Small intestine (tissue), 7 donors: ENCODE measurements at regions not wholly inside any gene's neighbourhood (a gene's known extent, or its start where the extent isn't known, plus 50 kb on each side); places are given as distances from the start of the nearest gene placed in this dataset.

Experiments used
- DNase-seq, 2 donors: peaks; one replicate each; pipeline versions ENCODE4 v3.0.0 to v3.0.0-alpha.2; 2013
- FAIRE-seq: peaks from 2 replicates; lab custom pipeline; 2012; peaks lifted over from hg19 to GRCh38; lab: Jason Lieb, UNC
- H3K27ac ChIP-seq, 3 donors: one replicate each; pipeline ENCODE4 v1.5.1; 2013; ENCODE audit warnings: low read length in 2 of 3, mild to moderate bottlenecking in 2 of 3, control low read depth in 1 of 3, inconsistent platforms in 1 of 3, low read depth in 1 of 3, moderate library complexity in 1 of 3
- H3K27me3 ChIP-seq, 3 donors: one replicate each; pipeline ENCODE4 v1.6.1; 2013; ENCODE audit warnings: low read length in 3 of 3, inconsistent platforms in 1 of 3; ENCODE audit not compliant: control insufficient read depth in 3 of 3, insufficient read depth in 3 of 3
- H3K36me3 ChIP-seq, 3 donors: one replicate each; pipeline ENCODE4 v1.6.1; 2013; ENCODE audit warnings: low read length in 3 of 3, inconsistent platforms in 1 of 3, low read depth in 1 of 3, mild to moderate bottlenecking in 1 of 3, moderate library complexity in 1 of 3; ENCODE audit not compliant: control insufficient read depth in 3 of 3, insufficient read depth in 2 of 3
- H3K4me1 ChIP-seq, 3 donors: one replicate each; pipeline ENCODE4 v1.6.1; 2013; ENCODE audit warnings: low read length in 2 of 3, inconsistent platforms in 1 of 3, low read depth in 1 of 3, mild to moderate bottlenecking in 1 of 3, moderate library complexity in 1 of 3; ENCODE audit not compliant: control insufficient read depth in 3 of 3, insufficient read depth in 2 of 3
- H3K4me3 ChIP-seq, 3 donors: one replicate each; pipeline ENCODE4 v1.5.1; 2013; ENCODE audit warnings: low read length in 3 of 3, control low read depth in 1 of 3, inconsistent platforms in 1 of 3, low read depth in 1 of 3, mild to moderate bottlenecking in 1 of 3, moderate library complexity in 1 of 3
- H3K9me3 ChIP-seq, 2 donors: one replicate each; pipeline ENCODE4 v1.6.1; 2013; ENCODE audit warnings: low read depth in 1 of 2, low read length in 1 of 2; ENCODE audit not compliant: control insufficient read depth in 2 of 2, insufficient read depth in 1 of 2
- WGBS, 3 donors: extraction: QIAGEN DNeasy Blood & Tissue Kit; methylation state at CpG; one replicate each; pipeline ENCODE4 v1.1.7; 2013; 5-methylcytosine and 5-hydroxymethylcytosine counted together
- donor health status: healthy with polysubstance abuse.
- donor health status: control.
- donor health status: control.
- donor health status: Bipolar disorder and iron deficiency.
- donor health status: healthy.

DNA sequence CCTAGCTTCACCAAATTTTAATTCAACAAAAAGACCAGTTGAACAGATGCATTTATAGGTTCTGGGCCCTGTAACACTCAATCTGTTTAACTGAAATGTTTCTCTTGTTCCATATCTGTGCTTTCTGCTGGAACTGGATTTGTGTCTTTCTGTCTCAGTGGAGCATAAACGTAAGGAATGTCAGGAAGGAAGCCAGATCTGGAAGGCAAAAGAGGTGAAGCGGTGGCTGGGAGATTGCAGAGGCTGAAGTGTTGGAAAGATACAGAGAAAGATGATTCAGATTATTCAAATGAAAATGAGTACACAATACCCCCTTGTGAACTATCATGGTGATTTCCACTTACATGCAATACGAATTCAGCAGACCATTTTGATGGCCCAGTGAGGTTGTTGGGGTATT, 406.8 kb downstream of the BRINP1 start:
- 63 to 75% (median 74%) methylated on average over 3 of the region's 3 CpGs for WGBS, 3 donors

DNA sequence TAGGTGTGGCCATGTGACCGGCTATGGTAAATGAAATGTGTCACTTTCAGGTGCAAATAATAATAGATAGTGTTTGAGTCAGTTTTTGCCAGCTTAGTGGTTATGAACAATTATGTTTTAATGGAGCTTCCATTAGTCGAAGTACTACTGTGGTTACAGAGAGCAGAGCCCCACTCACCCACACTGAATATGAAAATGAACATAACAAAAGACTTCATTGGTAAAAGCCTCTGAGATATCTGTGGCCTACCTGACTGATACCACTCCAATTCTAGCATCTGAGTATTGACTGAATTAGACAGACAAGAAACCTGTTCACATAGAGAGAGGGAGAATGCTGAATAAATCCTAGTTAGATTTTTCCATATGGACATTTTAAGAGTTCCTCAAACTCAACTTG, 405.6 kb downstream of the BRINP1 start:
- 85 to 91% (median 85%) methylated on average over 2 of the region's 2 CpGs for WGBS, 3 donors
- Histone ChIP-seq H3K27me3 (no peaks in the 10 kb centered on the region), H3K4me1 (no peaks in the 10 kb centered on the region), H3K4me3 (no peak overlapping the region), H3K9me3 (no peaks in the 10 kb centered on the region), H3K27ac (no peak overlapping the region), H3K36me3 (no peaks in the 10 kb centered on the region)
- no peak for FAIRE-seq
- no peak for DNase-seq

More for the DNA sequence above, 406.8 kb downstream of the BRINP1 start:
- H3K9me3 ChIP-seq: no peaks in the 10 kb centered on the region
- no peak for FAIRE-seq
- no peak overlapping the region for H3K27ac ChIP-seq
- no peaks in the 10 kb centered on the region for H3K36me3 ChIP-seq
- no peak for DNase-seq
- no peaks in the 10 kb centered on the region for H3K27me3 ChIP-seq
- no peak overlapping the region for H3K4me3 ChIP-seq
- no peaks in the 10 kb centered on the region for H3K4me1 ChIP-seq

DNA sequence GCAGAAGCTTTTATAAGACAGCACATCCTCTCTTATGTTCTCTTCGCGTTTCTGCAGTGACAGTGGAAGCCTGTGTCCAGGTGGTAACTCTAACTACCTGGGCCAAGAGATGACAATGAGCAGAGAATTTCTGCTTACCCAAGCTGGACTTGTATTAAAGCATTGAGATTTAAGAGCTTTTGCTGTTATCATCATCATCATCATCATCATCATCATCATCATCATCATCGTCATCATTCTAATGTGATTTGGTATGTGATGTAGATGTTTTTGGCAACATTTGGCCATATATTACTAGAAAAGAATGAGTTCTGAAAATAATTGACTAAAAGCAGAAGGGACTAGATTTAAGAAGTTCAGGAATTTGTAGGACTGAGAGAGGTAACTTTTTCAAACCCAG, 401.3 kb downstream of the BRINP1 start:
- no peak for DNase-seq
- no peaks in the 10 kb centered on the region for H3K27me3 ChIP-seq
- 82 to 91% (median 91%) methylated on average over 3 of the region's 3 CpGs for WGBS, 3 donors
- H3K4me3 ChIP-seq: no peak overlapping the region
- no peak overlapping the region for H3K27ac ChIP-seq
- no peaks in the 10 kb centered on the region for H3K9me3 ChIP-seq
- no peaks in the 10 kb centered on the region for H3K36me3 ChIP-seq
- FAIRE-seq: no peak
- no peaks in the 10 kb centered on the region for H3K4me1 ChIP-seq

DNA sequence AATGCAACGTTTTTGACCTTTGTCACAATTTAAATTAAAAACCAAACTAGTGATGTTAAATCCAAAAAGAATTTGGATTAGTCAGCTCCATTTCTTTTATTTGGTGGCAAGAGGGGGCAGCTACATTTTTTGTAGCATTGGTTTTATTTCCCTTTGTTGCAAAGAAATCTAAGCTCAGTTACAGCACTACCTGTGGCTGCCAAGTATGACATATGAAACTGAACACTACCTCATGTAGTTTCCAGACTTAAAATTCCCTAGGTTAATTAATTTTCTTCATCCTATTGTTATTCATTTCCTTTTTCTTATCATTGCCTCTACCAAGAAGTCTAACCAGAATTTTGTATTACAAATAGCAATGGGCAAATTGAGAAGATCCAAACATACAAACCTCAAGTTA, 393.5 kb downstream of the BRINP1 start:
- DNase-seq (no peak), FAIRE-seq (no peak)
- 47 to 54% (median 50%) methylated on average over 1 of the region's 1 CpG for WGBS, 3 donors
- no peak overlapping the region for H3K27ac ChIP-seq
- no peak overlapping the region for H3K4me3 ChIP-seq
- no peaks in the 10 kb centered on the region for H3K4me1 ChIP-seq
- H3K27me3 ChIP-seq: no peaks in the 10 kb centered on the region
- no peaks in the 10 kb centered on the region for H3K9me3 ChIP-seq
- H3K36me3 ChIP-seq: no peaks in the 10 kb centered on the region

DNA sequence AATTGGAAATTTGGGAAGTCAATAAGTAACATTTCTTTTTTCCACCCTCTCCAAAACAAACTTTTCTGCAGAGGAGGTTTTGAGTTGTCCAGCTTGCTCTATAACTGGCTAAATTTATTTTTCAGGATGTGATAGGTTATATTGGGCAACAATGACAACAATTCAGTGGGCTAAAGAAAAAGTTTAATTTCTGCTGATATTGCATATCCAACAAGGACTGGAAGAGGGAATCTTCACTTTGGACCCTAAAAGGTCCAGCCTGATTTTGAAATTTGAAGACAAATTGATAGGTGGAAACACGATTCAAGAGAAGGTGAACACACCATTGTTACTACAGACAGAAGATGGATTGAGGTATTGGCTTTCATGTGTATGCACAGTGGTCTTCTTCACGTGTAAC, 393.1 kb downstream of the BRINP1 start:
- H3K4me3 ChIP-seq: no peak overlapping the region
- no peaks in the 10 kb centered on the region for H3K36me3 ChIP-seq
- FAIRE-seq: no peak
- H3K27ac ChIP-seq: no peak overlapping the region
- no peaks in the 10 kb centered on the region for H3K27me3 ChIP-seq
- no peaks in the 10 kb centered on the region for H3K4me1 ChIP-seq
- H3K9me3 ChIP-seq: no peaks in the 10 kb centered on the region
- DNase-seq: no peak
- 0 to 7% (median 6%) methylated on average over 2 of the region's 2 CpGs for WGBS, 3 donors

DNA sequence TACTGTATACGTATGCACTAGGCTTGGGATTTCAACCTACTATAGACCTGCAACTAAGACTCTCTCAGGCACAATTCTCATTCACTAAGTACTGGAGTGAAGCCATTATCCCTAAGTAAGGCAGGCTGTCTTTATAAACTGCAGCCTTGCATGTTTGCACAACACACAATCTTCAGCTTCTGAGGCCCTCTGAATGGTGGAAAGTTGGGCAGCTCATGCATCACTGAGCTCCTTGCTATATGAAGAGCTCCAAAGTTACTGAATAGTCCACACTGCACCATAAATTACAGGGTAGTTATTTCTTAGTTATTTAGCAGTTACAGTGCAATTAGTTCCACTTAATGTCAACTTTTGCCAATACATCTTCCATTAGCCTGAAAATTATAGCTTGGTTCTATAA, 384.6 kb downstream of the BRINP1 start:
- Histone ChIP-seq H3K27ac (no peak overlapping the region), H3K9me3 (no peaks in the 10 kb centered on the region), H3K4me3 (no peak overlapping the region), H3K4me1 (no peaks in the 10 kb centered on the region), H3K27me3 (no peaks in the 10 kb centered on the region), H3K36me3 (no peaks in the 10 kb centered on the region)
- no peak for DNase-seq
- WGBS, 3 donors: 71 to 86% (median 78%) methylated on average over 1 of the region's 1 CpG
- FAIRE-seq: no peak

DNA sequence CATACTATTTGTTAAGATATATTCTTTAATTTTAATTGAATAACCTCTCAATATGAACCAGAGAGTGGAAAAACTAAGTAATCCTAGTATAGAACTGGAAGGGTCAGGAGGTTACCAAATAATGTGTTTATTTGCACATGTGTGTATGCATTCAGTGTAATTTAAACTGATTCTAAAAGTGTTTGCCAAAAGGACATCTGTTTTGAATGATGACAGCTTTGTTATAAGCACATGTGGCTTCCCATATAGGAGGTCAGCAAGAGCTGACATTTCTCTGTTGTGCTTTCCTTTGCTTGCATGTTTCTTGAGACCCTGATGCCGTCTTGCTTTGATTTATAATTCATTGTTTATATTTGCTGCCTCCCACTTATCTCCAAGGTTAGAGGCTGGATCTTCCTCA, 383.4 kb downstream of the BRINP1 start:
- no peak overlapping the region for H3K4me3 ChIP-seq
- H3K36me3 ChIP-seq: no peaks in the 10 kb centered on the region
- 27 to 36% (median 35%) methylated on average over 1 of the region's 1 CpG for WGBS, 3 donors
- no peaks in the 10 kb centered on the region for H3K4me1 ChIP-seq
- FAIRE-seq (no peak), DNase-seq (no peak)
- H3K27ac ChIP-seq: no peak overlapping the region
- H3K9me3 ChIP-seq: no peaks in the 10 kb centered on the region
- no peaks in the 10 kb centered on the region for H3K27me3 ChIP-seq

DNA sequence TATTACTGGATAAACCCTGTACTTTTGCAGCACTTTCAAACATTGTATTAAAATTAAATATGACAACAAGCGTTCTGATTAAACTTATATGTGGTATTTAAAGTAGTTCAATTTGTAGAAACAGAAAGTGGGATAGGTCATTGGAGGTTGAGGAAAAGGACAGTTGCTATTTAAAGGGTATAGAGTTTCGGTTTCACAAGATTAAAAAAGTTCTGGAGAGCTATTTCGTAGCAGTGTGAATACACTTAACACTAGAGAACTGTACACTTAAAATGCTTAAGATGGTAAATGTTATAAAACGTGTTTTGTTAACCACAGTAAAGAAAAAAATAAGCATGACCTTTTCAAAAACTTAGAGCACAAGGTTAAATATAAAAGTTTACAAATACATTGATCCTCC, 382.1 kb downstream of the BRINP1 start:
- 47 to 55% (median 55%) methylated on average over 4 of the region's 4 CpGs for WGBS, 3 donors
- no peak for FAIRE-seq
- H3K9me3 ChIP-seq: no peaks in the 10 kb centered on the region
- no peak for DNase-seq
- H3K36me3 ChIP-seq: no peaks in the 10 kb centered on the region
- no peaks in the 10 kb centered on the region for H3K27me3 ChIP-seq
- H3K27ac ChIP-seq: no peak overlapping the region
- no peak overlapping the region for H3K4me3 ChIP-seq
- no peaks in the 10 kb centered on the region for H3K4me1 ChIP-seq

DNA sequence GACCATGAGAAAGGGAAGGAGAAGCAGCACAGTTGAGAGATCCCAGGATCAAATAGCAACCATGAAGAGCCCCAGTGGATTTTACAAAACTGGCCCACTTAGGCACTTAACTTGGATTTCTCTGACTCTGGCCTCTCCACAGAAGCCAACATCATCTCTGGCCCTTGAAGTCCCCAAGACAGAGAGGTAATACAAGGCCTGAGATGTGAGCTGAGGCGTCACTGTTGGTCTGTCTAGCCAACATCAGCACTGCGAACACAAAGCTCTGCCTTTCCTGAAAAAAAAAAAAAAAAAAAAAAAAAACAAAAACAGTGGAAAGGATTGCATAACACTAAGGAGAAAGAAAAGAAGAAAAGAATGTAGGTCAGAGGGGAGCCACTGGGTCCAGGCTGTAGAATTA, 378.3 kb downstream of the BRINP1 start:
- H3K36me3 ChIP-seq: no peaks in the 10 kb centered on the region
- DNase-seq: no peak
- no peaks in the 10 kb centered on the region for H3K4me1 ChIP-seq
- no peaks in the 10 kb centered on the region for H3K9me3 ChIP-seq
- H3K27me3 ChIP-seq: no peaks in the 10 kb centered on the region
- WGBS, 3 donors: 62 to 76% (median 71%) methylated on average over 2 of the region's 2 CpGs
- H3K4me3 ChIP-seq: no peak overlapping the region
- H3K27ac ChIP-seq: no peak overlapping the region
- FAIRE-seq: no peak
